GM21526 (cell line): ENCODE measurements at regions not wholly inside any gene's neighbourhood (a gene's known extent, or its start where the extent isn't known, plus 50 kb on each side); places are given as distances from the start of the nearest gene placed in this dataset.

ENCODE experiments used
- ATAC-seq: cut with Tn5 transposase; IDR thresholded peaks from one replicate; pipeline ENCODE4 v1.9.1; 2021; ENCODE audit warnings: moderate library complexity; ENCODE audit not compliant: unreplicated experiment, low FRiP score

- no peak for ATAC-seq
These were observed 334.5 kb downstream of the TMEM121 start for GRCh38 chr14:105860615-105861580.

- peak; percentile 37 for ATAC-seq
These were observed 335.6 kb downstream of the TMEM121 start for GRCh38 chr14:105861985-105862465.

GRCh38 chr14:105862581-105863239, 336.3 kb downstream of the TMEM121 start:
- ATAC-seq, result no peak

- ATAC-seq, result no peak
These were observed 337.1 kb downstream of the TMEM121 start for GRCh38 chr14:105863296-105864108.

GRCh38 chr14:105864116-105864515, 337.7 kb downstream of the TMEM121 start:
- ATAC-seq, result no peak

GRCh38 chr14:105864651-105865265, 338.4 kb downstream of the TMEM121 start:
- no peak for ATAC-seq

- no peak for ATAC-seq
These were observed 339.0 kb downstream of the TMEM121 start for GRCh38 chr14:105865266-105865903.

- ATAC-seq, result no peak
These were observed 339.8 kb downstream of the TMEM121 start for GRCh38 chr14:105865904-105866840.

- ATAC-seq, result no peak
These were observed 340.5 kb downstream of the TMEM121 start for GRCh38 chr14:105866841-105867321.

GRCh38 chr14:105867961-105868599, 341.7 kb downstream of the TMEM121 start:
- no peak for ATAC-seq

- no peak for ATAC-seq
These were observed 345.2 kb downstream of the TMEM121 start for GRCh38 chr14:105871590-105871989.

GRCh38 chr14:105873870-105874512, 347.6 kb downstream of the TMEM121 start:
- no peak for ATAC-seq

- no peak for ATAC-seq
These were observed 349.8 kb downstream of the TMEM121 start for GRCh38 chr14:105876158-105876557.

GRCh38 chr14:105876829-105877228, 350.4 kb downstream of the TMEM121 start:
- ATAC-seq, result no peak

GRCh38 chr14:105877645-105878044, 351.3 kb downstream of the TMEM121 start:
- ATAC-seq, result no peak

GRCh38 chr14:105878125-105878524, 351.7 kb downstream of the TMEM121 start:
- no peak for ATAC-seq

- no peak for ATAC-seq
These were observed 352.2 kb downstream of the TMEM121 start for GRCh38 chr14:105878554-105878953.

GRCh38 chr14:105879503-105879866, 353.1 kb downstream of the TMEM121 start:
- no peak for ATAC-seq
